ENCODE measurements at regions not wholly inside any gene's neighbourhood (a gene's known extent, or its start where the extent isn't known, plus 50 kb on each side); places are given as distances from the start of the nearest gene placed in this dataset.
"Not testable (repeated sequence)": the region's sequence is repeated elsewhere in the genome, so short reads cannot be mapped to it uniquely, and the experiment has no call there.

DNA sequence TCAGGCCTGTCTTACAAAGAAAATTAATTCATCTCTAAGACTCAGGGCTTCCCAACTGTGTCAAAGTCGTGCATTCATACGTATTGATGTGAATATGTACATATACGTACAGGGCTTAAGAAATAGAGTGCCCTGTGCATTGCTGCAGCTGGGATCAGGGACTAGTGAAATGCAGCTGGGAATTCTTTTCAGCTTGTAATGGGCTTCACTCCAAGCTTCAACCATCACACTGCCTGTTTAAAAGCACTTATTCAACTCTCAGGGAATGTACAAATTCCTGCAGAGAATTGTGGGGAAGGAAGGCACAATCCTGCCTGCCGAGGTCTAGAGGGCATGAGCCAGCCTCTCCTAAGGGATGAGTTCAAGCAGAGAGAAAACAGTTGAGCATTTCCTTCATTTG is 59.6 kb upstream of the MAN2A1 start:
- no peak overlapping the region for H3K4me3 ChIP-seq (replicated peaks; ENCODE audit: low read depth, low read length)
- TF ChIP-seq, protein P1, sequence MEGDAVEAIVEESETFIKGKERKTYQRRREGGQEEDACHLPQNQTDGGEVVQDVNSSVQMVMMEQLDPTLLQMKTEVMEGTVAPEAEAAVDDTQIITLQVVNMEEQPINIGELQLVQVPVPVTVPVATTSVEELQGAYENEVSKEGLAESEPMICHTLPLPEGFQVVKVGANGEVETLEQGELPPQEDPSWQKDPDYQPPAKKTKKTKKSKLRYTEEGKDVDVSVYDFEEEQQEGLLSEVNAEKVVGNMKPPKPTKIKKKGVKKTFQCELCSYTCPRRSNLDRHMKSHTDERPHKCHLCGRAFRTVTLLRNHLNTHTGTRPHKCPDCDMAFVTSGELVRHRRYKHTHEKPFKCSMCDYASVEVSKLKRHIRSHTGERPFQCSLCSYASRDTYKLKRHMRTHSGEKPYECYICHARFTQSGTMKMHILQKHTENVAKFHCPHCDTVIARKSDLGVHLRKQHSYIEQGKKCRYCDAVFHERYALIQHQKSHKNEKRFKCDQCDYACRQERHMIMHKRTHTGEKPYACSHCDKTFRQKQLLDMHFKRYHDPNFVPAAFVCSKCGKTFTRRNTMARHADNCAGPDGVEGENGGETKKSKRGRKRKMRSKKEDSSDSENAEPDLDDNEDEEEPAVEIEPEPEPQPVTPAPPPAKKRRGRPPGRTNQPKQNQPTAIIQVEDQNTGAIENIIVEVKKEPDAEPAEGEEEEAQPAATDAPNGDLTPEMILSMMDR (IDR thresholded peaks at IDR 0.05; ENCODE audit: low read depth, low read length, missing control alignments) = no peak
- no peak for DNase-seq (ENCODE audit: extremely low read depth, low read depth)

GRCh38 chr5:109628591-109628990 is 61.1 kb upstream of the MAN2A1 start:
- no peak for DNase-seq (ENCODE audit: extremely low read depth, low read depth)
- H3K4me3 ChIP-seq (replicated peaks; ENCODE audit: low read depth, low read length) = no peak overlapping the region
- TF ChIP-seq, protein P1 (IDR thresholded peaks at IDR 0.05; ENCODE audit: low read depth, low read length, missing control alignments) = no peak

DNA sequence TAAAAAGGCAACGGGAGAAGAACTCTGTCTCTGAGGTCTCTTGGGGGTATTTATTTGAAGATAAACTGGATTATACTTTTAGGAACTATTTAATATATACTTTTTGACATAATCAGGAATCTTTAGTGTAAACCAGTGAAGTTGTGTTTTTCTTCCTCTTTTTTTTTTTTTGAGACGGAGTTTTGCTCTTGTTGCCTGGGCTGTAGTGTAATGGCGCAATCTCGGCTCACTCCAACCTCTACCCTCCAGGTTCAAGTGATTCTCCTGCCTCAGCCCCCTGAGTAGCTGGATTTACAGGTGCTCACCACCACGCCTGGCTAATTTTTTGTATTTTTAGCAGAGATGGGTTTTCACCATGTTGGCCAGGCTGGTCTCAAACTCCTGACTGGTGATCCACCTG is 68.5 kb upstream of the MAN2A1 start:
- DNase-seq (ENCODE audit: extremely low read depth, low read depth); H3K4me3 ChIP-seq (replicated peaks; ENCODE audit: low read depth, low read length): not testable (repeated sequence)

- DNase-seq (ENCODE audit: extremely low read depth, low read depth) = no peak
- H3K4me3 ChIP-seq (replicated peaks; ENCODE audit: low read depth, low read length) = no peak overlapping the region
- TF ChIP-seq, protein P1 (IDR thresholded peaks at IDR 0.05; ENCODE audit: low read depth, low read length, missing control alignments) = no peak
Observed at GRCh38 chr5:109620651-109621050, 69.1 kb upstream of the MAN2A1 start.

- no peak overlapping the region for H3K4me3 ChIP-seq (replicated peaks; ENCODE audit: low read depth, low read length)
- TF ChIP-seq, protein P1 (IDR thresholded peaks at IDR 0.05; ENCODE audit: low read depth, low read length, missing control alignments) = no peak
- DNase-seq (ENCODE audit: extremely low read depth, low read depth) = no peak
Observed at GRCh38 chr5:109619606-109620005, 70.1 kb upstream of the MAN2A1 start.

DNA sequence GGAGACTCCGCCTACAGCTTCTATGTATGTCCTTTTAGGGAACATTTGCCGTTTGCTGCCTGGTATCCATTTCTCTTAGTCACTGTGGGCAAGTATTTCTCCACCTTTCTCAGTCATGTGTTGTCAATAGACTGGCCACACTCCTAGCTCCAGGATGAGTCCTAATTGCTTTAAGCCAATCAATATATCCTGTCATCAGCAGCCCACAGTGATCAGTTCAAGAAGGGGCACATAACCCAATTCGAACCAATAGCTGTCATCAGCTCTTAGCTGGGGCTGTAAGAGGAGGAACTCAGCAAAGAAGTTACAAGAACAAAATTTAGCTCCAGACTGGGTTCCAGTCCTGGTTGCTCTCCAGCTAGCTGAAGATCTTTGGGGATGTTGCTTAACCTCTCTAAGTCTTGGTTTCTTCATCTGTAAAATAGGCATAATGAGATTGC is 70.7 kb upstream of the MAN2A1 start:
- H3K4me3 ChIP-seq (replicated peaks; ENCODE audit: low read depth, low read length) = no peak overlapping the region
- TF ChIP-seq, protein P1 (IDR thresholded peaks at IDR 0.05; ENCODE audit: low read depth, low read length, missing control alignments) = no peak
- DNase-seq (ENCODE audit: extremely low read depth, low read depth) = no peak

DNA sequence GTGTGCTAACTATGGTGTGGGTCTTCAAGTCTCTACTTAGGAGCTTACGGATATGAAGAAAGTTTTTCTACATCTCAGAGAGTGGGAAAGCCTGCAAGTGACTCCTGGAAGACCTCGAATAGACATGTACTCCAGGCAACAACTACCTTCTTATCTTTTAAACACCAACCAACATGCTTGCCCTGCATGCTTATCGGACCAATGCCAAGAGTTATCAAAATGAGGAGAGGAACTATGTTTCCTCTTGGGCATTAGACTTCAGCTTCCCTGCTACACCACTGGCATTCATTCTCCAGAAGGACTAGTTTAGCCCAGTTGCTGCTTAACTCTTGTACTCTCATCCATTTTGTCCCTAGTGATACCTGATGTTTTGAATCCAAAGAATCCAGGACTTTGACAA is 74.7 kb upstream of the MAN2A1 start:
- TF ChIP-seq, protein P1 (IDR thresholded peaks at IDR 0.05; ENCODE audit: low read depth, low read length, missing control alignments) = no peak
- H3K4me3 ChIP-seq (replicated peaks; ENCODE audit: low read depth, low read length) = no peak overlapping the region
- DNase-seq (ENCODE audit: extremely low read depth, low read depth) = no peak

All from HFF-Myc (cell line).